ENCODE measurements at regions not wholly inside any gene's neighbourhood (a gene's known extent, or its start where the extent isn't known, plus 50 kb on each side); places are given as distances from the start of the nearest gene placed in this dataset.

GRCh38 chr2:105489168-105489878 is 90.5 kb upstream of the FHL2 start (continued):
- TF ChIP-seq RCOR1 (IDR thresholded peaks at IDR 0.05; ENCODE audit: insufficient replicate concordance, low read length) = no peak

- Histone ChIP-seq H3K18ac (ENCODE audit: low read depth, low read length) (peak overlapping the region; percentile 89), H3K27me3 (ENCODE audit: control insufficient read depth, insufficient read depth, low read length) (peaks cover 21% of the 10 kb centered on the region), H3K27ac (ENCODE audit: insufficient read depth, low read length) (peak overlapping the region; percentile 77; the same call in 1 of the 2 replicates), H2BK120ac (ENCODE audit: low read depth, low read length) (peak overlapping the region; percentile 81), H3K4me1 (ENCODE audit: control insufficient read depth, insufficient read depth, low read length) (peaks cover 16% of the 10 kb centered on the region), H3K9ac (ENCODE audit: low read depth, low read length) (no peak overlapping the region), H3K4me3 (ENCODE audit: insufficient read depth, low read depth, low read length) (no peak overlapping the region), H3K36me3 (ENCODE audit: control insufficient read depth, insufficient read depth, low read length) (no peaks in the 10 kb centered on the region), H2BK5ac (ENCODE audit: low read depth, low read length, poor library complexity, severe bottlenecking) (peak overlapping the region; percentile 15), H3K56ac (ENCODE audit: extremely low read depth, insufficient read depth, low read length) (no peak overlapping the region), H3K9me1 (ENCODE audit: insufficient read depth, low read length) (peaks cover 14% of the 10 kb centered on the region), H2BK15ac (ENCODE audit: low read depth, low read length) (peak overlapping the region; percentile 89; the same call in 1 of the 3 replicates), H2BK20ac (ENCODE audit: low read depth, low read length) (0 out of 2 replicates have a peak overlapping the region, but pooled peaks have one; percentile 30), H3K4ac (ENCODE audit: low read depth, low read length) (peak overlapping the region; percentile 41), H3K14ac (replicated peaks; ENCODE audit: low read depth, low read length) (0 out of 2 replicates have a peak overlapping the region, but pooled peaks have one; percentile 31), H3K9me3 (ENCODE audit: control insufficient read depth, insufficient read depth, low read length) (peaks cover 11% of the 10 kb centered on the region), H3K79me1 (ENCODE audit: low read depth in 1 of 2, low read length in 2 of 2) (no peaks in the 10 kb centered on the region), H4K20me1 (ENCODE audit: insufficient read depth, low read length) (peaks cover 6% of the 10 kb centered on the region; the same call in 1 of the 2 replicates), H2AFZ (replicated peaks; ENCODE audit: low read length, poor library complexity) (no peak overlapping the region), H4K5ac (ENCODE audit: low read depth, low read length) (peak overlapping the region; percentile 94), H2AK5ac (ENCODE audit: low read depth, low read length) (peak overlapping the region; percentile 96), H4K8ac (ENCODE audit: low read depth in 2 of 2, low read length in 2 of 2) (peak overlapping the region; percentile 46 to 58; a peak in 3 of 4 replicates), H3K4me2 (ENCODE audit: low read depth, low read length) (no peak overlapping the region), H4K91ac (ENCODE audit: insufficient read depth, low read depth, low read length) (peak overlapping the region; percentile 96; the same call in 1 of the 2 replicates), H3K23ac (ENCODE audit: low read depth, low read length) (no peak overlapping the region), H2AK9ac (replicated peaks; ENCODE audit: low read depth, low read length, poor library complexity) (no peak overlapping the region)
- dilution Hi-C loops (cut with HindIII; ENCODE audit: low sequenced_read_pairs, unreplicated experiment) (no loop called here), in situ Hi-C loops (cut with MboI; ENCODE audit: low sequenced_read_pairs) (no loop called here), intact Hi-C loops (cut with micrococcal nuclease) (no loop called here)
- ATAC-seq (ENCODE audit: low read depth) (no peak), DNase-seq (no peak)
- WGBS, 2 experiments (ENCODE audit: extremely low coverage in 2 of 2, insufficient read length in 1 of 2) = 47% methylated on average over 3 of the region's 8 CpGs; no CpG with 5 or more reads in 1 of the 2 experiments
- CTCF ChIA-PET = no interaction called here
- no TSS peak for BruUV-seq (replicated peaks)
- TF ChIP-seq USF2 (IDR thresholded peaks at IDR 0.05; ENCODE audit: low read depth, low read length) = no peak
- no peak for TF ChIP-seq RFX5 (IDR thresholded peaks at IDR 0.05; ENCODE audit: low read depth, low read length)
- no peak for TF ChIP-seq CEBPB (IDR thresholded peaks at IDR 0.05; ENCODE audit: low read depth, low read length)
- TF ChIP-seq NFE2L2 (IDR thresholded peaks at IDR 0.05; ENCODE audit: low read depth, low read length) = no peak
- TF ChIP-seq ELK1 (IDR thresholded peaks at IDR 0.05; ENCODE audit: borderline replicate concordance, low read depth, low read length) = no peak
- TF ChIP-seq RCOR1 (IDR thresholded peaks at IDR 0.05; ENCODE audit: insufficient replicate concordance, low read length) = no peak
- TF ChIP-seq SMC3 (IDR thresholded peaks at IDR 0.05; ENCODE audit: low read depth, low read length) = no peak
- no peak for TF ChIP-seq CHD1 (IDR thresholded peaks at IDR 0.05; ENCODE audit: low read depth, low read length)
- POLR2A ChIA-PET (ENCODE audit: unreplicated experiment) = no interaction called here
Measured at GRCh38 chr2:105488285-105488684, 89.4 kb upstream of the FHL2 start.
